ENCODE measurements at regions not wholly inside any gene's neighbourhood (a gene's known extent, or its start where the extent isn't known, plus 50 kb on each side); places are given as distances from the start of the nearest gene placed in this dataset.

DNA sequence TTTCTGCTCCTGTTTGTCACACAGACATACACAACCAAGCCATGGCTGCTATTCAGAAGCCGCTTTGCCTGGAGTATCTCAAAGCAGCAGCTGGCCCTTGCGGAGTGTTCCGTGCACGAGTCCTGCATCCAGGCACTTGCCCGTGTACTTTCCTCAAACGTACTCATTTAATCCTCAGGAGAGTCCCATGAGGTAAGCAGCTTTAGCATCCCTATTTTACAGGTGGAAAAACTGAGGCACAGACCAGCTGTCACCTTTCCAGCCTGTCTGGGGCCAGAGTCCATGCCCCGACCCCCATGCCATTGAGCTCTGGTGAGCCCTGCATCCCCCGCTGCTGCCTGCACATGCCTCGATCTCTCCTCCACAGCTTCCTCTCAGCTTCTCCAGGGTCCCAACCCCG, 130.0 kb downstream of the ERMARD start:
- Histone ChIP-seq H4K5ac (ENCODE audit: insufficient read length, low read depth, low read length) (no peak overlapping the region), H2BK5ac (ENCODE audit: low read depth, low read length) (no peak overlapping the region), H2AK5ac (ENCODE audit: low read depth, low read length) (no peak overlapping the region), H3K18ac (ENCODE audit: extremely low read depth, low read length) (no peak overlapping the region), H3K79me1 (ENCODE audit: low read depth, low read length) (no peaks in the 10 kb centered on the region), H2BK15ac (ENCODE audit: low read length) (no peak overlapping the region), H3K56ac (replicated peaks; ENCODE audit: insufficient read length, low read depth, low read length) (no peak overlapping the region), H3K4ac (replicated peaks; ENCODE audit: insufficient read length, low read depth, low read length) (no peak overlapping the region), H3K9ac (replicated peaks in 1 of 4; ENCODE audit: extremely low read depth in 1 of 4, low read depth in 3 of 4, low read length in 3 of 4) (no peak overlapping the region), H4K91ac (replicated peaks; ENCODE audit: insufficient read length, low read length) (no peak overlapping the region), H4K20me1 (replicated peaks in 1 of 2; ENCODE audit: control insufficient read depth in 1 of 2, insufficient read depth in 2 of 2, low read length in 2 of 2) (no peaks in the 10 kb centered on the region), H3K79me2 (ENCODE audit: control insufficient read depth in 1 of 2, insufficient read depth in 2 of 2, low read length in 2 of 2) (no peaks in the 10 kb centered on the region), H2BK12ac (ENCODE audit: low read depth, low read length) (no peak overlapping the region), H4K8ac (ENCODE audit: extremely low read depth, insufficient read depth, low read length) (no peak overlapping the region), H3K4me2 (ENCODE audit: insufficient read depth in 1 of 2, low read depth in 2 of 2, low read length in 2 of 2) (no peak overlapping the region), H2BK120ac (replicated peaks; ENCODE audit: low read depth, low read length) (no peak overlapping the region), H3K4me3 (ENCODE audit: extremely low read depth in 1 of 4, insufficient read depth in 2 of 4, low read depth in 3 of 4, low read length in 4 of 4) (no peak overlapping the region), H3K36me3 (ENCODE audit: control insufficient read depth in 2 of 4, insufficient read depth in 4 of 4, low read length in 3 of 4) (no peaks in the 10 kb centered on the region), H3K23ac (ENCODE audit: insufficient read length) (no peak overlapping the region), H3K14ac (ENCODE audit: insufficient read length) (no peak overlapping the region), H3K23me2 (ENCODE audit: low read depth, low read length) (peaks cover 2% of the 10 kb centered on the region; the same call in 1 of the 2 replicates), H3K27me3 (replicated peaks in 1 of 4; ENCODE audit: control insufficient read depth in 3 of 4, extremely low read depth in 1 of 4, insufficient read depth in 3 of 4, low read length in 3 of 4) (no peaks in the 10 kb centered on the region; a peak in 3 of 7 replicates), H3K27ac (ENCODE audit: low read depth, low read length) (no peak overlapping the region), H3K4me1 (replicated peaks in 1 of 4; ENCODE audit: control insufficient read depth in 3 of 4, insufficient read depth in 4 of 4, low read length in 3 of 4) (no peaks in the 10 kb centered on the region), H3K9me3 (ENCODE audit: insufficient read depth in 2 of 2, low read depth in 1 of 2, low read length in 1 of 2) (peaks cover 0 to 3% of the 10 kb centered on the region in 2 experiments; a peak in 1 of 4 replicates), H2AFZ (ENCODE audit: low read length) (no peak overlapping the region), H2BK20ac (ENCODE audit: low read length) (no peak overlapping the region)
- TF ChIP-seq RAD21 (IDR thresholded peaks at IDR 0.05 in 1 of 2, conservative IDR thresholded peaks at IDR 0.05 in 1 of 2; ENCODE audit: low read depth in 2 of 2, low read length in 2 of 2) (no peak), YY1 (IDR thresholded peaks at IDR 0.05; ENCODE audit: low read depth, low read length) (no peak), RBBP5 (IDR thresholded peaks at IDR 0.05; ENCODE audit: borderline replicate concordance, low read depth, low read length) (no peak), SIN3A (conservative IDR thresholded peaks at IDR 0.05 in 1 of 2, IDR thresholded peaks at IDR 0.05 in 1 of 2; ENCODE audit: low read depth in 1 of 2, low read length in 2 of 2) (no peak), RNF2 (IDR thresholded peaks at IDR 0.05; ENCODE audit: borderline replicate concordance, low read depth, low read length, missing control alignments, poor library complexity, severe bottlenecking) (no peak), SAP30 (IDR thresholded peaks at IDR 0.05; ENCODE audit: insufficient read depth, insufficient replicate concordance, low read length) (no peak), KDM4A (IDR thresholded peaks at IDR 0.05; ENCODE audit: low read depth, low read length, severe bottlenecking) (no peak), JUN (IDR thresholded peaks at IDR 0.05; ENCODE audit: low read depth, low read length) (no peak)
- ChIA-PET POLR2A (ENCODE audit: partially characterized antibody) (interaction anchor here (0.8 kb wide), 1 partner anchor 24 kb away, joined by 3 read pairs; no protein-coding TSS in a partner anchor), CTCF (ENCODE audit: partially characterized antibody) (interaction anchor here (0.6 to 2.6 kb wide), 6 partner anchors 19 to 341 kb away, joined by 3 to 13 read pairs (median 3); no protein-coding TSS in a partner anchor)
- DNase-seq (ENCODE audit: low read depth in 1 of 2, low spot score in 2 of 2): peak in 1 of 2 experiments; percentile 10
- no peak for FAIRE-seq
- 87% methylated on average over 10 of the region's 10 CpGs; no CpG with 5 or more reads in 1 of the 2 experiments for WGBS, 2 experiments (ENCODE audit: extremely low coverage in 1 of 2, insufficient coverage in 1 of 2, insufficient read length in 1 of 2, insufficient replicate concordance in 2 of 2, low coverage in 1 of 2, low lambda C conversion rate in 2 of 2, missing lambda C conversion rate in 1 of 2)

All from H1 (cell line).